Breast epithelium (tissue), 4 donors: ENCODE measurements at regions not wholly inside any gene's neighbourhood (a gene's known extent, or its start where the extent isn't known, plus 50 kb on each side); places are given as distances from the start of the nearest gene placed in this dataset.
"Not testable (repeated sequence)": the region's sequence is repeated elsewhere in the genome, so short reads cannot be mapped to it uniquely, and the experiment has no call there.

ENCODE experiments used
- DNase-seq, 2 donors: peaks; one replicate each; pipeline ENCODE4 v3.0.0-alpha.2; 2019; ENCODE audit warnings: low spot score in 2 of 2
- H3K27ac ChIP-seq, 2 donors: fragments of 200-600 bp; sonication (generic) in 1 of 2; one replicate each; pipeline ENCODE4 v1.5.1; 2016 to 2019; ENCODE audit warnings: mild to moderate bottlenecking in 1 of 2
- H3K27me3 ChIP-seq, 2 donors: fragments of 200-600 bp; sonication (generic) in 1 of 2; one replicate each; pipeline versions ENCODE4 v1.5.1 to v1.6.0; 2017 to 2019; ENCODE audit warnings: control low read depth in 1 of 2, mild to moderate bottlenecking in 1 of 2
- H3K36me3 ChIP-seq: fragments of 200-600 bp; one replicate; pipeline ENCODE4 v1.5.1; 2019
- H3K4me1 ChIP-seq, 2 donors: fragments of 200-600 bp; sonication (generic); one replicate each; pipeline ENCODE4 v1.5.1; 2016 to 2019; ENCODE audit warnings: control low read depth in 1 of 2
- H3K4me3 ChIP-seq, 3 donors: fragments of 200-600 bp; sonication (generic); 1 replicate in 2 of 3; 2 replicates in 1 of 3; pipeline ENCODE4 v1.5.1; 2016 to 2019; ENCODE audit warnings: mild to moderate bottlenecking in 3 of 3, moderate library complexity in 2 of 3
- H3K9me3 ChIP-seq, 2 donors: fragments of 200-600 bp; sonication (generic) in 1 of 2; one replicate each; pipeline ENCODE4 v1.5.1; 2016 to 2019; ENCODE audit warnings: control low read depth in 1 of 2
- CTCF ChIP-seq, 3 donors: fragments of 450-650 bp; IDR thresholded peaks; one replicate each; pipeline ENCODE4 v1.5.1; 2016 to 2017; ENCODE audit warnings: antibody characterized with exemption in 3 of 3, mild to moderate bottlenecking in 3 of 3, moderate library complexity in 3 of 3
- POLR2A ChIP-seq: fragments of 450-650 bp; IDR thresholded peaks from one replicate; pipeline ENCODE4 v1.6.1; 2016; ENCODE audit warnings: antibody characterized with exemption, mild to moderate bottlenecking, moderate library complexity
- POLR2AphosphoS5 ChIP-seq, 3 donors: sonication (generic); formaldehyde crosslinking; IDR thresholded peaks; one replicate each; pipeline ENCODE4 v1.6.1; 2017; ENCODE audit warnings: antibody characterized with exemption in 3 of 3
- intact Hi-C: fragments of 100-400 bp; cut with DNase I; formaldehyde crosslinking; loops from one replicate; pipeline ENCODE4 v1.15.1; 2023; ENCODE audit warnings: low total_unique reads

DNA sequence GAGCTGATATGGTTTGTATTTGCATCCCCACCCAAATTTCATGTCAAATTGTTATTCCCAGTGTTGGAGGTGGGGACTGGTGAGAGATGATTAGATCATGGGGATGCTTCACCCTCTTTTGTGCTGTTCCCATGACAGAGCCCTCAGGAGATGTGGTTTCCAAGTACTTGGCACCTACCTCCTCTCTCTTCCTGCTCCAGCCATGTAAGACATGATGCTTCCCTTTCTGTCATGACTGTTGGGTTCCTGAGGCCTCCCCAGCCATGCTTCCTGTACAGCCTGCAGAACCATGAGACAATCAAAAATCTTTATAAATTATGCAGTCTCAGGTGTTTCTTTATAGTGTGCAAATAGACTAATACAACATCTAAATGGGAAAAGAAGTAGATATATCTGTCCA lies 754.5 kb downstream of the TMEM121 start:
- Histone ChIP-seq H3K27ac (no peak overlapping the region), H3K9me3 (no peaks in the 10 kb centered on the region), H3K36me3 (no peaks in the 10 kb centered on the region), H3K4me3 (no peak overlapping the region), H3K27me3 (peaks cover 0 to 14% of the 10 kb centered on the region in 2 donors), H3K4me1 (no peaks in the 10 kb centered on the region)
- DNase-seq: no peak
- intact Hi-C loops: no loop called here
- TF ChIP-seq POLR2A (no peak), CTCF (IDR thresholded peaks at IDR 0.05) (no peak), POLR2AphosphoS5 (IDR thresholded peaks at IDR 0.05) (no peak)

GRCh38 chr14:106286697-106287290 lies 760.4 kb downstream of the TMEM121 start:
- Histone ChIP-seq H3K4me1 (no peaks in the 10 kb centered on the region), H3K36me3 (no peaks in the 10 kb centered on the region), H3K27ac (no peak overlapping the region), H3K4me3 (no peak overlapping the region), H3K9me3 (peaks cover 0 to 5% of the 10 kb centered on the region in 2 donors), H3K27me3 (no peaks in the 10 kb centered on the region)
- no peak for DNase-seq
- no peak for TF ChIP-seq POLR2A
- TF ChIP-seq CTCF (IDR thresholded peaks at IDR 0.05): no peak
- TF ChIP-seq POLR2AphosphoS5 (IDR thresholded peaks at IDR 0.05): no peak
- intact Hi-C loops: no loop called here

DNA sequence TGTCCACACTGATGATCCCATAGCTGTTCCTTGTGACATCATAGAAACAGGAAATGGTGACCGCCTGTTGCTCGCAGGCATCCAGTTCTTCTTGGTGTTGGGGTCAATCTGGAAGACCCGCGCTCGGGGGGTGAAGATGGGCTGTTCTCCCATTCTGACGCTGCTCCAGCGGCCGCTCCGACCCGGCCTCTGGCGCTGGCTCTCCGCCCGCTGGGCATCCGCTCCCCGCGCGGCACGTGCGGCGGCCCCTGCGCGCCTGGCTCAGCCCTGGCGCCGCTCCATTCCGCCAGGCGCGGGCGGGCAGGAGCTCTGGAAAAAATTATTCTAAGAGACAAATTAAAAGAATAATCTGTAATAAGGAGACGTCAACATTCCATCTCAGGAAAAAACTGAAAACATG lies 761.1 kb downstream of the TMEM121 start:
- H3K36me3 ChIP-seq: no peaks in the 10 kb centered on the region
- H3K4me3 ChIP-seq: no peak overlapping the region
- no peak overlapping the region for H3K27ac ChIP-seq
- no peak for DNase-seq
- TF ChIP-seq POLR2AphosphoS5 (IDR thresholded peaks at IDR 0.05): no peak
- no peak for TF ChIP-seq POLR2A
- no peak for TF ChIP-seq CTCF (IDR thresholded peaks at IDR 0.05)
- H3K27me3 ChIP-seq: no peaks in the 10 kb centered on the region
- H3K4me1 ChIP-seq: no peaks in the 10 kb centered on the region
- peaks cover 0 to 5% of the 10 kb centered on the region in 2 donors for H3K9me3 ChIP-seq
- intact Hi-C loops: no loop called here

- no peak for TF ChIP-seq CTCF (IDR thresholded peaks at IDR 0.05)
- TF ChIP-seq POLR2A: no peak
- no peak for TF ChIP-seq POLR2AphosphoS5 (IDR thresholded peaks at IDR 0.05)
- no peaks in the 10 kb centered on the region for H3K4me1 ChIP-seq
- H3K27ac ChIP-seq: no peak overlapping the region
- intact Hi-C loops: no loop called here
- no peaks in the 10 kb centered on the region for H3K27me3 ChIP-seq
- peaks cover 0 to 5% of the 10 kb centered on the region in 2 donors for H3K9me3 ChIP-seq
- H3K36me3 ChIP-seq: no peaks in the 10 kb centered on the region
- H3K4me3 ChIP-seq: no peak overlapping the region
- DNase-seq: no peak
Measured at GRCh38 chr14:106291626-106292025, 765.2 kb downstream of the TMEM121 start.

DNA sequence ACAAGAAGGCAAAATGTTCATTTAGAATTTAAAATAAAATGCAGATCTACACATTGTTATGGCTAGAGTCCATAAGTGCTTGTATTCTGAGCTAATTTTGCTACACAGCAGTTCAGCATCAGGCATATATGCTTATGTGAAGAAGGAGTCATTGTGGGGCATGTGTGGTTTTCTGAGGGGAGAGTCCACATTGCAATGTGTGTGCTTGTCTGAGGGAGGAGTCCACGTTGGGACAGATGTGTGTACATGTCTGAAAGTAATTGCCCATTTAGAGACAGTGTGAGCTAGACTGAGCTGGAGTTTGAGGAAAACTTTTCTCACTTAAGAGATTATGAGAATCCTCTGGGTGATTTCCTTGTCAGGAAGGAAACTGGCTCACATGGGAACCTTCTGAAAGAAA lies 767.9 kb downstream of the TMEM121 start:
- no peak for DNase-seq
- TF ChIP-seq CTCF (IDR thresholded peaks at IDR 0.05): no peak
- TF ChIP-seq POLR2A: no peak
- TF ChIP-seq POLR2AphosphoS5 (IDR thresholded peaks at IDR 0.05): no peak
- Histone ChIP-seq H3K4me1 (no peaks in the 10 kb centered on the region), H3K27ac (no peak overlapping the region), H3K36me3 (no peaks in the 10 kb centered on the region), H3K9me3 (peaks cover 0 to 8% of the 10 kb centered on the region in 2 donors), H3K4me3 (no peak overlapping the region), H3K27me3 (no peaks in the 10 kb centered on the region)
- intact Hi-C loops: no loop called here

GRCh38 chr14:106300951-106301510 lies 774.6 kb downstream of the TMEM121 start:
- H3K27ac ChIP-seq, intact Hi-C loops, H3K36me3 ChIP-seq, DNase-seq, H3K4me3 ChIP-seq, H3K9me3 ChIP-seq, H3K27me3 ChIP-seq, H3K4me1 ChIP-seq: not testable (repeated sequence)

- H3K4me3 ChIP-seq, H3K27me3 ChIP-seq, H3K36me3 ChIP-seq, H3K27ac ChIP-seq, intact Hi-C loops, H3K9me3 ChIP-seq, H3K4me1 ChIP-seq, DNase-seq: not testable (repeated sequence)
Measured at GRCh38 chr14:106301609-106302008, 775.2 kb downstream of the TMEM121 start.
